Hepatocyte (in vitro differentiated cells): ENCODE measurements at regions not wholly inside any gene's neighbourhood (a gene's known extent, or its start where the extent isn't known, plus 50 kb on each side); places are given as distances from the start of the nearest gene placed in this dataset.

ENCODE experiments used
- DNase-seq: peaks from one replicate; pipeline ENCODE4 v3.0.0-alpha.2; 2016; ENCODE audit warnings: low spot score
- H2AFZ ChIP-seq: fragments of 200-600 bp; sonication (generic); 2 replicates; pipeline ENCODE4 v1.6.0; 2016; ENCODE audit warnings: antibody characterized with exemption, mild to moderate bottlenecking
- H3K27ac ChIP-seq: fragments of 200-600 bp; sonication (generic); 2 replicates; pipeline ENCODE4 v1.5.1; 2016; ENCODE audit warnings: mild to moderate bottlenecking
- H3K27me3 ChIP-seq: fragments of 200-600 bp; sonication (generic); 2 replicates; pipeline ENCODE4 v1.6.1; 2016
- H3K36me3 ChIP-seq: fragments of 200-600 bp; sonication (generic); replicated peaks from 2 replicates; pipeline ENCODE4 v1.5.1; 2016; ENCODE audit warnings: low read depth; ENCODE audit not compliant: insufficient read depth
- H3K4me1 ChIP-seq: fragments of 200-600 bp; sonication (generic); 2 replicates; pipeline ENCODE4 v1.5.1; 2016; ENCODE audit warnings: mild to moderate bottlenecking, moderate library complexity; ENCODE audit not compliant: insufficient read depth
- H3K4me2 ChIP-seq: fragments of 200-600 bp; sonication (generic); 2 replicates; pipeline ENCODE4 v1.6.0; 2016
- H3K4me3 ChIP-seq: fragments of 200-600 bp; sonication (generic); 2 replicates; pipeline ENCODE4 v1.5.1; 2016; ENCODE audit warnings: mild to moderate bottlenecking
- H3K79me2 ChIP-seq: fragments of 200-600 bp; sonication (generic); 2 replicates; pipeline ENCODE4 v1.6.0; 2017; ENCODE audit warnings: mild to moderate bottlenecking
- H3K9me2 ChIP-seq: fragments of 200-600 bp; sonication (generic); replicated peaks from 2 replicates; pipeline ENCODE4 v1.6.0; 2017; ENCODE audit warnings: mild to moderate bottlenecking; ENCODE audit not compliant: insufficient read depth
- H3K9me3 ChIP-seq: fragments of 200-600 bp; sonication (generic); 2 replicates; pipeline ENCODE4 v1.5.1; 2016; ENCODE audit warnings: low read depth, mild to moderate bottlenecking
- H4K20me1 ChIP-seq: fragments of 200-600 bp; sonication (generic); 2 replicates; pipeline ENCODE4 v1.6.0; 2016; ENCODE audit warnings: mild to moderate bottlenecking; ENCODE audit not compliant: insufficient read depth, poor library complexity, severe bottlenecking
- CTCF ChIP-seq: fragments of 200-600 bp; sonication (generic); IDR thresholded peaks from 2 replicates; pipeline ENCODE4 v1.5.1; 2016; ENCODE audit warnings: antibody characterized with exemption, mild to moderate bottlenecking; ENCODE audit not compliant: poor library complexity
- EZH2 ChIP-seq: fragments of 200-600 bp; sonication (generic); IDR thresholded peaks from 2 replicates; pipeline ENCODE4 v1.6.1; 2016; ENCODE audit warnings: antibody characterized with exemption, mild to moderate bottlenecking, borderline replicate concordance
- EZH2phosphoT487 ChIP-seq: fragments of 200-600 bp; sonication (generic); IDR thresholded peaks from one replicate; pipeline ENCODE4 v1.6.1; 2018; ENCODE audit warnings: antibody characterized with exemption, mild to moderate bottlenecking, low read depth, moderate library complexity; ENCODE audit not compliant: unreplicated experiment, severe bottlenecking
- WGBS: methylation state at CpG from one replicate; pipeline ENCODE4 v1.1.6; 2016; ENCODE audit warnings: low lambda C conversion rate; ENCODE audit errors: missing lambda C conversion rate; 5-methylcytosine and 5-hydroxymethylcytosine counted together

GRCh38 chr14:53278602-53279506 is 125.7 kb upstream of the DDHD1 start:
- Histone ChIP-seq H4K20me1 (no peaks in the 10 kb centered on the region), H3K9me2 (no peaks in the 10 kb centered on the region), H3K27ac (no peak overlapping the region), H3K9me3 (no peaks in the 10 kb centered on the region), H2AFZ (no peak overlapping the region), H3K4me2 (no peak overlapping the region), H3K79me2 (no peaks in the 10 kb centered on the region), H3K27me3 (no peaks in the 10 kb centered on the region), H3K36me3 (no peaks in the 10 kb centered on the region), H3K4me1 (no peaks in the 10 kb centered on the region), H3K4me3 (no peak overlapping the region)
- DNase-seq: no peak
- TF ChIP-seq EZH2 (no peak), EZH2phosphoT487 (no peak), CTCF (no peak)
- whole genome bisulfite sequencing: 89% methylated on average over 12 of the region's 12 CpGs

GRCh38 chr14:53273671-53274072 is 120.5 kb upstream of the DDHD1 start:
- no peak overlapping the region for H2AFZ ChIP-seq
- no peaks in the 10 kb centered on the region for H4K20me1 ChIP-seq
- no peaks in the 10 kb centered on the region for H3K9me2 ChIP-seq
- no peaks in the 10 kb centered on the region for H3K36me3 ChIP-seq
- no peak for TF ChIP-seq CTCF
- TF ChIP-seq EZH2: no peak
- TF ChIP-seq EZH2phosphoT487: no peak
- no peak for DNase-seq
- no peak overlapping the region for H3K27ac ChIP-seq
- H3K4me2 ChIP-seq: no peak overlapping the region
- no peaks in the 10 kb centered on the region for H3K79me2 ChIP-seq
- 93% methylated on average over 6 of the region's 6 CpGs for WGBS
- H3K27me3 ChIP-seq: no peaks in the 10 kb centered on the region
- no peaks in the 10 kb centered on the region for H3K9me3 ChIP-seq
- H3K4me3 ChIP-seq: no peak overlapping the region
- no peaks in the 10 kb centered on the region for H3K4me1 ChIP-seq

GRCh38 chr14:53265025-53265424 is 111.9 kb upstream of the DDHD1 start:
- Histone ChIP-seq H3K79me2 (no peaks in the 10 kb centered on the region), H3K9me3 (no peaks in the 10 kb centered on the region), H3K4me2 (no peak overlapping the region), H4K20me1 (no peaks in the 10 kb centered on the region), H3K36me3 (no peaks in the 10 kb centered on the region), H3K27ac (no peak overlapping the region), H2AFZ (no peak overlapping the region), H3K4me3 (no peak overlapping the region), H3K27me3 (no peaks in the 10 kb centered on the region), H3K9me2 (no peaks in the 10 kb centered on the region), H3K4me1 (no peaks in the 10 kb centered on the region)
- 92% methylated on average over 4 of the region's 4 CpGs for WGBS
- DNase-seq: no peak
- TF ChIP-seq CTCF (no peak), EZH2 (no peak), EZH2phosphoT487 (no peak)
